Lower leg skin (tissue), 4 donors: ENCODE measurements at regions not wholly inside any gene's neighbourhood (a gene's known extent, or its start where the extent isn't known, plus 50 kb on each side); places are given as distances from the start of the nearest gene placed in this dataset.

Source experiments
- DNase-seq, 2 donors: peaks; one replicate each; pipeline ENCODE4 v3.0.0-alpha.2; 2019; ENCODE audit warnings: low spot score in 2 of 2
- H3K4me3 ChIP-seq: fragments of 200-600 bp; sonication (generic); 2 replicates; pipeline ENCODE4 v1.5.1; 2017; ENCODE audit warnings: mild to moderate bottlenecking, low read depth; ENCODE audit not compliant: poor library complexity, severe bottlenecking
- CTCF ChIP-seq, 3 donors: fragments of 450-650 bp; IDR thresholded peaks; one replicate each; pipeline ENCODE4 v1.5.1; 2016; ENCODE audit warnings: antibody characterized with exemption in 3 of 3, mild to moderate bottlenecking in 3 of 3, moderate library complexity in 2 of 3
- POLR2A ChIP-seq, 2 donors: fragments of 450-650 bp; IDR thresholded peaks; one replicate each; pipeline ENCODE4 v1.6.1; 2016 to 2017; ENCODE audit warnings: antibody characterized with exemption in 2 of 2, mild to moderate bottlenecking in 1 of 2, moderate library complexity in 1 of 2
- WGBS, 2 donors: methylation state at CpG; one replicate each; pipeline ENCODE4 v1.1.5; 2018; 5-methylcytosine and 5-hydroxymethylcytosine counted together
- intact Hi-C: fragments of 100-400 bp; cut with DNase I; formaldehyde crosslinking; loops from one replicate; pipeline ENCODE4 v1.15.0; 2023; ENCODE audit warnings: low total_unique reads

- intact Hi-C loops, result no loop called here
- no peak overlapping the region for H3K4me3 ChIP-seq
- WGBS, 2 donors, result 71 to 80% methylated on average over 10 of the region's 10 CpGs
- DNase-seq, result peak in 1 of 2 donors; percentile 45
- no peak for TF ChIP-seq POLR2A (IDR thresholded peaks at IDR 0.05)
- TF ChIP-seq CTCF (IDR thresholded peaks at IDR 0.05), result no peak
Observed at GRCh38 chr1:29635501-29636263, 399.4 kb downstream of the PTPRU start.

DNA sequence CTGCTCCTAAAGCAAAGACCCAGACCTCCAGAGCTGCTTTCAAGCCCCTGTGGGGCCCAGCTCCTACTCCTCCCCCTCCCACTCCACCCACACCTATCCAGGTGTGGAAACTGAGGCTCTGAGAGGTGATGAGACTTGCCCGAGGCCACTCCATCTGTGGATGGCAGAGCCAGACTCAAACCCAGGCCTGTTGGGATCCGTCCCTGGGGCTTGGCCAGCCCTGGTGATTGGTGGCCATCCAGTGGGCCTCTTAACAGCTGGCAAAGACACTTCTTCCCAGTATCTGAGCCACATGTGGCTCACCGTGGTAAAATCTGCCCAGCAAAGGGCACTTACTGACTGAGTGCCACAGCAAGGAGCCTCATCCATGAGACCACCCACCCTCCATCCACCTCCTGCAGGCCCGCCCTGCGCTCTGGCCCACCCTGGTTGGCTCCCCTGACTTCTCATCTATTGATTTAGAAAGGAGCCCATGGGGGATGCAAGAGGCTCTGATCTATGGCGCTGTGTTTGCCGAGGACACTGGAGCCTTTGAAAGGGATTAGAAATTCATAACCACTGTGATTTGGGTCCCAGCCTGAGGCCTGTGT, 398.5 kb downstream of the PTPRU start:
- intact Hi-C loops, result no loop called here
- TF ChIP-seq CTCF (IDR thresholded peaks at IDR 0.05), result no peak
- no peak for TF ChIP-seq POLR2A (IDR thresholded peaks at IDR 0.05)
- 72 to 74% methylated on average over 6 to 7 of the region's 7 CpGs for WGBS, 2 donors
- H3K4me3 ChIP-seq, result no peak overlapping the region
- no peak for DNase-seq

- no peak overlapping the region for H3K4me3 ChIP-seq
- no peak for DNase-seq
- TF ChIP-seq POLR2A (IDR thresholded peaks at IDR 0.05) (no peak), CTCF (IDR thresholded peaks at IDR 0.05) (no peak)
- 41 to 51% methylated on average over 5 of the region's 5 CpGs for WGBS, 2 donors
- intact Hi-C loops, result no loop called here
Observed at GRCh38 chr1:29634324-29634723, 398.0 kb downstream of the PTPRU start.

GRCh38 chr1:29633771-29634170, 397.4 kb downstream of the PTPRU start:
- intact Hi-C loops, result no loop called here
- TF ChIP-seq CTCF (IDR thresholded peaks at IDR 0.05) (no peak), POLR2A (IDR thresholded peaks at IDR 0.05) (no peak)
- H3K4me3 ChIP-seq, result no peak overlapping the region
- DNase-seq, result peak in 1 of 2 donors; percentile 65
- WGBS, 2 donors, result 22 to 32% methylated on average over 4 of the region's 4 CpGs

DNA sequence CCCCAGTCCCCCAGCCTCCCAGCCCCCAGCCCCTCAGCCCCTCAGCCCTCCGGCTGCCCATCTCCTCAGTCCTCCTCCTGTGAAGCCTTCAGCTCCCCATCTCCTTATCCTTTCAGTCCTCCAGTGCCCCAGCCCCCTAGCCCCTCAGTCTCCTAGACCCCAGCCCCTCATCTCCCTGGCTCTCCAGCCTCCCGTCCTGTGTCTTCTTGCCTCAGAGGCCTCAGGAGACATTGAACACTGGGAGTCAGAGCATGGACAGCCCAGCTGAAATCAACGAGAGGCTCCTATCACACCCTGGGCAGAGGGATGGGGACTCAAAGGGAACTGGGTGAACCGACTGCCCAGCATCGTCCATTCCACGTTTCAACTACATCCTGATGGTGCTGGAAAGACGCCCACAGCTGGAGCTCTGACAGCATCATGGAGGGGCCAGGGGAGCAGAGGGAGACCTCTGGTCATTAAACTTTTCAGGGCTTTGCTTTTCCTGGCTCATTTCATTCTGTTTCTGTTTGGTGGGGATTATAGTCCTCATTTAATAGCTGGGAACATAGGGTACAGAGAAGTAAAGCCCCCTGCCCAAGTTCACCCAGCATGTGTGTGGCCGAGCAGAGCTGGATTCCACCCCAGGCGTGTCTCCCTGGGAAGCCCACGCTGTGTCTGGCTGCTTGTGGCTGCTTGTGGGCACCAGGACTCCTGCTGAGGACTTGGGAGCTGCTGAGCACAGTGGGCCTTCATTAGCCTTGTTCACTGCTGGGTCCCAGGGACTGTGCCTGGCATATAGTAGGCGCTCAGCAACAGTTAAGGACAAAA, 396.7 kb downstream of the PTPRU start:
- no peak overlapping the region for H3K4me3 ChIP-seq
- TF ChIP-seq CTCF (IDR thresholded peaks at IDR 0.05), result no peak
- no peak for TF ChIP-seq POLR2A (IDR thresholded peaks at IDR 0.05)
- WGBS, 2 donors, result 57 to 61% methylated on average over 10 to 11 of the region's 11 CpGs
- intact Hi-C loops, result no loop called here
- peak in 1 of 2 donors; percentile 74 for DNase-seq
